ENCODE measurements at regions not wholly inside any gene's neighbourhood (a gene's known extent, or its start where the extent isn't known, plus 50 kb on each side); places are given as distances from the start of the nearest gene placed in this dataset.

GRCh38 chr2:164143183-164143930, 407.5 kb upstream of the FIGN start:
- Histone ChIP-seq H3K27ac (no peak overlapping the region), H3K36me3 (no peaks in the 10 kb centered on the region), H3K4me3 (no peak overlapping the region), H3K4me1 (no peaks in the 10 kb centered on the region), H3K27me3 (no peaks in the 10 kb centered on the region), H3K9me3 (no peaks in the 10 kb centered on the region)
- intact Hi-C loops (cut with DNase I) = no loop called here
- no peak for DNase-seq (ENCODE audit: extremely low spot score in 2 of 2)
- TF ChIP-seq CTCF (IDR thresholded peaks at IDR 0.05) (no peak), POLR2AphosphoS5 (IDR thresholded peaks at IDR 0.05; ENCODE audit: insufficient read depth in 1 of 2, low read depth in 1 of 2) (no peak), POLR2A (IDR thresholded peaks at IDR 0.05) (no peak)

- no peak overlapping the region for H3K27ac ChIP-seq
- no peaks in the 10 kb centered on the region for H3K4me1 ChIP-seq
- no peaks in the 10 kb centered on the region for H3K27me3 ChIP-seq
- TF ChIP-seq POLR2A (IDR thresholded peaks at IDR 0.05) (no peak), CTCF (IDR thresholded peaks at IDR 0.05) (no peak), POLR2AphosphoS5 (IDR thresholded peaks at IDR 0.05; ENCODE audit: insufficient read depth in 1 of 2, low read depth in 1 of 2) (no peak)
- no peak overlapping the region for H3K4me3 ChIP-seq
- no peaks in the 10 kb centered on the region for H3K9me3 ChIP-seq
- DNase-seq (ENCODE audit: extremely low spot score in 2 of 2) = no peak
- no peaks in the 10 kb centered on the region for H3K36me3 ChIP-seq
- intact Hi-C loops (cut with DNase I) = no loop called here
Observed at GRCh38 chr2:164142755-164143154, 406.9 kb upstream of the FIGN start.

GRCh38 chr2:164141271-164141670, 405.5 kb upstream of the FIGN start:
- DNase-seq (ENCODE audit: extremely low spot score in 2 of 2) = no peak
- H3K9me3 ChIP-seq = no peaks in the 10 kb centered on the region
- intact Hi-C loops (cut with DNase I) = no loop called here
- H3K4me3 ChIP-seq = no peak overlapping the region
- no peaks in the 10 kb centered on the region for H3K36me3 ChIP-seq
- H3K27ac ChIP-seq = no peak overlapping the region
- H3K4me1 ChIP-seq = no peaks in the 10 kb centered on the region
- TF ChIP-seq CTCF (IDR thresholded peaks at IDR 0.05) (no peak), POLR2A (IDR thresholded peaks at IDR 0.05) (no peak), POLR2AphosphoS5 (IDR thresholded peaks at IDR 0.05; ENCODE audit: insufficient read depth in 1 of 2, low read depth in 1 of 2) (no peak)
- no peaks in the 10 kb centered on the region for H3K27me3 ChIP-seq

GRCh38 chr2:164138750-164139149, 402.9 kb upstream of the FIGN start:
- Histone ChIP-seq H3K4me3 (no peak overlapping the region), H3K36me3 (no peaks in the 10 kb centered on the region), H3K27me3 (no peaks in the 10 kb centered on the region), H3K27ac (no peak overlapping the region), H3K4me1 (no peaks in the 10 kb centered on the region), H3K9me3 (no peaks in the 10 kb centered on the region)
- intact Hi-C loops (cut with DNase I) = no loop called here
- TF ChIP-seq POLR2AphosphoS5 (IDR thresholded peaks at IDR 0.05; ENCODE audit: insufficient read depth in 1 of 2, low read depth in 1 of 2) (no peak), POLR2A (IDR thresholded peaks at IDR 0.05) (no peak), CTCF (IDR thresholded peaks at IDR 0.05) (no peak)
- no peak for DNase-seq (ENCODE audit: extremely low spot score in 2 of 2)

GRCh38 chr2:164134336-164134735, 398.5 kb upstream of the FIGN start:
- intact Hi-C loops (cut with DNase I) = no loop called here
- H3K4me1 ChIP-seq = no peaks in the 10 kb centered on the region
- H3K36me3 ChIP-seq = no peaks in the 10 kb centered on the region

More at GRCh38 chr2:164134336-164134735, 398.5 kb upstream of the FIGN start:
- Histone ChIP-seq H3K27ac (no peak overlapping the region), H3K27me3 (no peaks in the 10 kb centered on the region), H3K9me3 (no peaks in the 10 kb centered on the region), H3K4me3 (no peak overlapping the region)
- TF ChIP-seq POLR2AphosphoS5 (IDR thresholded peaks at IDR 0.05; ENCODE audit: insufficient read depth in 1 of 2, low read depth in 1 of 2) (no peak), CTCF (IDR thresholded peaks at IDR 0.05) (no peak), POLR2A (IDR thresholded peaks at IDR 0.05) (no peak)
- DNase-seq (ENCODE audit: extremely low spot score in 2 of 2) = no peak

All from vagina (tissue), 2 donors.